Stomach smooth muscle (tissue), 2 donors: ENCODE measurements at regions not wholly inside any gene's neighbourhood (a gene's known extent, or its start where the extent isn't known, plus 50 kb on each side); places are given as distances from the start of the nearest gene placed in this dataset.

Experiments
- H3K27ac ChIP-seq: one replicate; pipeline ENCODE4 v1.7.0; 2013; ENCODE audit warnings: mild to moderate bottlenecking, low read length, inconsistent platforms
- H3K27me3 ChIP-seq, 2 donors: one replicate each; pipeline ENCODE4 v1.7.0; 2013; ENCODE audit warnings: low read length in 2 of 2; ENCODE audit not compliant: insufficient read depth in 2 of 2, control insufficient read depth in 1 of 2
- H3K36me3 ChIP-seq, 2 donors: one replicate each; pipeline ENCODE4 v1.7.0; 2013; ENCODE audit warnings: low read length in 2 of 2; ENCODE audit not compliant: control insufficient read depth in 2 of 2, insufficient read depth in 2 of 2
- H3K4me1 ChIP-seq: one replicate; pipeline ENCODE4 v1.7.0; 2013; ENCODE audit warnings: low read length; ENCODE audit not compliant: control insufficient read depth, insufficient read depth
- H3K4me3 ChIP-seq, 2 donors: one replicate each; pipeline ENCODE4 v1.7.0; 2013; ENCODE audit warnings: low read length in 2 of 2
- H3K9ac ChIP-seq, 2 donors: one replicate each; pipeline ENCODE4 v1.7.0; 2013; ENCODE audit warnings: low read length in 2 of 2, mild to moderate bottlenecking in 1 of 2
- H3K9me3 ChIP-seq, 2 donors: one replicate each; pipeline ENCODE4 v1.7.0; 2013; ENCODE audit warnings: low read length in 2 of 2; ENCODE audit not compliant: control insufficient read depth in 2 of 2
- donor health status: healthy.
- donor health status: Pancreatic carcinoma.

DNA sequence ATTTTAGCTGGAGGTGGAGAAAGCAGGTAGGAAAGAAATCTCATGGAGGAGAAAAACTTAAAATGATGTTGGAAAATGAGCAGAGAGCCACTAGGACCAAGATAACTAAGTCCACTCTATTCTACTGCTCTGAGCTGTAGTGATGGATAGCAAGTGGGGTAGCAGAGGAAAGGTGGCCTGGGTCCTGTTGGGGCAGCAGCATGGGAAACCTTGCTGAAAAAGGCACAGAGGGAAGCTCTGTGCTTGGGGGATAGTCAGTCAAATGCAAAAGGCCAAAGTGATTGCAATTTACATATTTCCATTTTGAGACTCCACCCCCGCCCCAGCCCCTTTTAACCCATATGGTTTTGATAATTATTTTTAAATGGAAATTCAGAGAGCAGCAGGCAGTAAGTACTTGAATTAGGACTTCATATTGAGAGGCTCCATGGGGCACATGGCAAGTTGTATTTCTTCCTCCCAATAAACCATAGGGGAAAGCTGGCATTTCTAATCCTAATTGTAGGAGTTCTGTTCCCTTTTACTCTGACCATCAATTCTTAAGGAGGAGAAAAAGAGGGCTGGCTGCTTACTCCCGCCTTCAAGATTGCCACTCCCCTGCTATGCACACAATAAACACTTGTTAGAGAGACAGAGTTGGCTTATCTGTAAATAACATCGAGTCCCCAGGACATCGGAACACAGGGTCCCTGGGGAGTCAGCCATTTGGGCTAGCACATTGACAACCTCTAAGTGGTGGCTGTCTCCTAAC, 1341.5 kb upstream of the TENM4 start:
- no peaks in the 10 kb centered on the region for H3K4me1 ChIP-seq
- H3K27me3 ChIP-seq, result no peaks in the 10 kb centered on the region
- H3K27ac ChIP-seq, result no peak overlapping the region
- H3K36me3 ChIP-seq, result no peaks in the 10 kb centered on the region
- no peaks in the 10 kb centered on the region for H3K9me3 ChIP-seq
- H3K9ac ChIP-seq, result no peak overlapping the region
- H3K4me3 ChIP-seq, result no peak overlapping the region

DNA sequence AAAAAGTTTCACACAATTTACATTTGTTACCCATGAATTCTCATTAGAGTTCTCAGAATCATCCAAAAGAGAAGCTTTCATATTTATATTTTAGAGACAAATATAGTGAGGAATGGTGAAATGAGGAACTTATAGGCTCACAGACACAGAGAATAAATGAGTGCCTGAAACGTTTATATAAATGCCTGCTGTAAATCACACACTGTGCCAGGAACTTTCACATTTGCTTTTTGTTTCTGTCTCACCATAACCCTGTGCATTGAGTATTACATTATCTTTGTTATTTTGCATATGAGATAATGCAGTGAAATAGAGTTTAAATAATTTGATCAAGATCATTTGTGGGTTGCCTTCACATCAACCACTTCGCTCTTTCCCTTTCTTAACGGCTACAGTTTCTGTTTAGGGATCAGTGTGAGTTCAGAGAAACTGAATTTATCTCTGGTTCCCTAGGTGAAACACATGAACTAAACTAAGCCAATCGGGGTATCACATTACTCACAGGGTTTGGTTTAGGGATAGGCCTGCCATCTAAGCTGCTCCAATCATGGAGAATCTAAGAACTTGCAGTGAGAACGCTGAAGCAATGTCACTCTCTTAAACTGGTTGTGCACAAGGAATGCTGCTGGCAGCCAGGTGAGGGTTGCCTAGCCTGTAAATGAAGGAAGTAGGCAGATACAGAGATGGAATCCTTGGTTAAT, 1339.2 kb upstream of the TENM4 start:
- no peaks in the 10 kb centered on the region for H3K27me3 ChIP-seq
- H3K27ac ChIP-seq, result no peak overlapping the region
- H3K4me1 ChIP-seq, result no peaks in the 10 kb centered on the region
- H3K4me3 ChIP-seq, result peak overlapping the region in 1 of 2 donors; percentile 29
- no peaks in the 10 kb centered on the region for H3K36me3 ChIP-seq
- no peak overlapping the region for H3K9ac ChIP-seq
- no peaks in the 10 kb centered on the region for H3K9me3 ChIP-seq

DNA sequence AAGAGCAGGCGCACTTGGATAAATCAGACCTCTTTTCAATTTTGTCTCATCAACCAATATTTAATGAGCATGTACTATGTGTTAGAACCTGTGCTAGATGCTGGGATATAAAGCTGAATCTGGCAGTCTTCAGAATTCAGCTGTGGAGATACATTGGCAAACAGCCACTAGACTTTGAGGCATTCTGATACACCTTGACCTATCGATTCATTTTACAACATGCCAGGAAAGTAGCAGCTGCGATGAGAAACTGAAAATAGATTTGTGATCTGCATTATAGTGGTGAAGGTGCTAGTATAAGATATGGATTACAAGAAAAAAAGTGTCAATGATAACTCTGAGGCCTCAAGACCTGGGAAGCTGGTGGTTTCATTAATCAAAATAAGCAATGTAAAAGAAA, 1338.1 kb upstream of the TENM4 start:
- Histone ChIP-seq H3K27ac (no peak overlapping the region), H3K4me3 (no peak overlapping the region), H3K9me3 (no peaks in the 10 kb centered on the region), H3K27me3 (no peaks in the 10 kb centered on the region), H3K9ac (no peak overlapping the region), H3K4me1 (no peaks in the 10 kb centered on the region), H3K36me3 (no peaks in the 10 kb centered on the region)

DNA sequence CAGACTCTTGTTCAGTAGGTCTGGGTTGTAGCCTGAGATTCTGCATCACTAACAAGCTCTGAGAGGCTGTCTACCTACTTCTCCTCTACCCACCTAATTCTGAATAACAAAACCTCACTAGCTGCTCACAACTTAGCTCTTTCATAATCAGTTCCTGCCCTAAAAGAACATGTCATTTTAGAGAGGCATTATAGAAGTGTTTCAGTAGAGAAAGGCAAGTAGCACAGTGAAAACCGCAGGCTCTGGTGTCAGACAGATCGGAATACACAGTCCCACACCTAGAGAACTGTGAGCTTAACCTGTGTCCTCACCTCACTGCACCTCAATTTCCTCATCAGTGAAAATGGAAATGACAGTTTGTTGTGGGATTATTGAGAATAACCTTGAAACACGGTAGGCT, 1337.6 kb upstream of the TENM4 start:
- H3K4me3 ChIP-seq, result no peak overlapping the region
- no peaks in the 10 kb centered on the region for H3K27me3 ChIP-seq
- no peaks in the 10 kb centered on the region for H3K9me3 ChIP-seq
- no peak overlapping the region for H3K9ac ChIP-seq
- H3K36me3 ChIP-seq, result no peaks in the 10 kb centered on the region
- no peaks in the 10 kb centered on the region for H3K4me1 ChIP-seq
- no peak overlapping the region for H3K27ac ChIP-seq

DNA sequence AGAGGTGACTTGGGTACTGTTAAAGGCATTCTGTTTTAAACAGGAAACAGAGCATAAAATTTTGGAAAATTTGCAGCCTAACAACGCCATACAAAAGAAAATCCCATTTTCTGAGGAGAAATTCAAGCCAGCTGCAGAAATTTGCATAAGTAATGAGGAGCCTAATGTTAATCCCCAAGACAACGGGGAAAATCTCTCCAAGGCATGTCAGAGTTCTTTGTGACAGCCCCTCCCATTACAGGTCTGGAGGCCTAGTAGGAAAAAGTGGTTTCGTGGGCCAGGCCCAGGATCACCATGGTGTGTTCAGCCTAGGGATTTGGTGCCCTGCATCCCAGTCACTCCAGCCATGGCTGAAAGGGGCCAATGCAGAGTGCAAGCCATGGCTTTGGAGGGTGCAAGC, 1333.1 kb upstream of the TENM4 start:
- no peaks in the 10 kb centered on the region for H3K27me3 ChIP-seq
- no peaks in the 10 kb centered on the region for H3K9me3 ChIP-seq
- no peaks in the 10 kb centered on the region for H3K4me1 ChIP-seq
- H3K9ac ChIP-seq, result no peak overlapping the region
- H3K4me3 ChIP-seq, result no peak overlapping the region
- H3K36me3 ChIP-seq, result no peaks in the 10 kb centered on the region
- H3K27ac ChIP-seq, result no peak overlapping the region

DNA sequence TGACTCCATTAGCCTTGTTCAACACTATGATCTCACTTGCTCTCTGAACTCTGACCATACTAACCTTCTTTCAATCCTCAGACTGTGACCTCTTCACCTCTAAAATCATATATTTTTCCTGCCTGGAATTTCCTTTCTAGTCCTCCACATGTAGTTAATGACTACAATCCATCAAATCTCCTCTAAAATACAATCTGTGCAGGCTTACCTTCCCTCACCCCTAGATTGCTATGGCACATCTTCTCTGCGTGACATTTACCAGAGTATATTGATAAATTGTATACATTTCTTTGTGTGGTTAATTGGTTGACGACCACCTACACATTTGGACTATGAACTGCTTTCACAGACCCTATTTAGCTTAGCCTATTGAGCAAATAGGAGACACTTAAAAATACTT, 1330.2 kb upstream of the TENM4 start:
- H3K9ac ChIP-seq, result no peak overlapping the region
- no peak overlapping the region for H3K4me3 ChIP-seq
- no peak overlapping the region for H3K27ac ChIP-seq
- no peaks in the 10 kb centered on the region for H3K9me3 ChIP-seq
- no peaks in the 10 kb centered on the region for H3K4me1 ChIP-seq
- H3K27me3 ChIP-seq, result no peaks in the 10 kb centered on the region
- H3K36me3 ChIP-seq, result no peaks in the 10 kb centered on the region

DNA sequence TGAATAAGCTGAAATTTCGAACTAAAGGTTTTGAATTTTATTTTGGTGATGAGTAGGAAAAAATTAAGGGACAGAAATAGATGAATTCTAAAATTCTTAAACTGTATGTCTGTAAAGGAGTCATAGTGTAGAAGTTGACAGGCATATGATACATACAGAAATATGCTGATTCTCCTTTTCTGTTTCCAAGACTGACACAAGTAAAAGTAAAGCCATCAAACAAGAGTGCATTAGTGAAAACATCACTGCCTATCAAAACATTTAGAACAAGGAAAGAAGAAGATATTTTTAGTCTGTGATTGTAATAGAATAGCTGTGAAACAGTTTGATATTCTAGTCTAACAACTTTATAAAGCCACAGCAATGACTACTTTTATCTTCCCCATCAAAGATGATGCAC, 1318.0 kb upstream of the TENM4 start:
- Histone ChIP-seq H3K4me1 (no peaks in the 10 kb centered on the region), H3K4me3 (no peak overlapping the region), H3K27ac (no peak overlapping the region), H3K36me3 (no peaks in the 10 kb centered on the region), H3K9me3 (no peaks in the 10 kb centered on the region), H3K9ac (no peak overlapping the region), H3K27me3 (no peaks in the 10 kb centered on the region)

DNA sequence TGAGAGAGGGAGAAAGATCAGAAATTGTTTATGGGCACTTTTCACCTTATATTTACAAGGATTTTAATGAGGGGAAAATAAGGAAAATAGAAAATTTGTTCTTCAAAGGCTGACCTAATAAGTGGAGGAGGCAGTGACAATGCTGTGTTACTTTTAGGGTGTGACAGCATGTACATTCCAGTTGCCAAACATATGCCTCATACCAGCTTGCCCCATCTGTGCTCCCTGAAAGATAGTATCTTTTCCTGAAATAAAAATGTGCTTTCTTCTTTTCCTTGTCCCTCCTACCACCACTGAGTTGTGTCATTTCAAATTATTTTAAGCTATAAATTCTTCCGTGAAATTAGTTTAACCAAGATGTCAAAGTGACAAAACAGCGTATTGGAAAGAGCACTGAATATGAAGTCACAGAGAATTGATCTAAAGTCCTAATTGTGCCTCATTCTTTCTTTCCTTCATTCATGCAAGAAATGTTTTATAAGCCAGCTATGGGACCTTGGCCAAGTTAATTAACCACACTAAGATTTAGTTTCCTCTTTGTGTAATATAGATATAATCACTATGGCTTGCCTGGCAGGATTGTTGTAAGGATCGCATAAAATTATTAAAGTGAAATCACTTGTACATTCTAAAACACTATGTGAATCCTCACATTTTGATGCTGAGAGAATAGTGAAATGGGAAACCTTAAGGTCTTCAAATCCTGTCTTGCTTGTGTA, 1307.5 kb upstream of the TENM4 start:
- Histone ChIP-seq H3K36me3 (no peaks in the 10 kb centered on the region), H3K9me3 (no peaks in the 10 kb centered on the region), H3K4me1 (no peaks in the 10 kb centered on the region), H3K27me3 (no peaks in the 10 kb centered on the region), H3K4me3 (no peak overlapping the region), H3K27ac (no peak overlapping the region), H3K9ac (no peak overlapping the region)

DNA sequence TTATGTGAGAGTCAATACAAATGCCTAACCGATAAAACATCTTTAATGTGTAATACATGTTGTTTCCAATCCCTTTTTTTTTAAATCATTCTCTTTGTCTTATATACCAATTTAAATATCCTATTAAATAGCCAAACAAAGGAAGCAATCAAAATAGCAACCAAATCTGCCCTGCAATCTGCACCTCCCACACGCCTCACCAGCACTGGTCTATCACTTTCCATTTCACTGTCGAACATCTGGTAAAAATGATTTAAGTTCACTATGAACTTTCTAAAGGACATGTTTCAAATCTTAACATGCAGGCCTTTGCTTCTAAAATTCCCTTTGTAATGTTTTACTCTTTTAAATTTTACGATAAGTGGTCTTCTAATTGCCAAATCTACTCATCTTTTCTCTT, 1305.5 kb upstream of the TENM4 start:
- Histone ChIP-seq H3K36me3 (no peaks in the 10 kb centered on the region), H3K9ac (no peak overlapping the region), H3K27me3 (no peaks in the 10 kb centered on the region), H3K4me1 (no peaks in the 10 kb centered on the region), H3K9me3 (no peaks in the 10 kb centered on the region), H3K27ac (no peak overlapping the region), H3K4me3 (no peak overlapping the region)

DNA sequence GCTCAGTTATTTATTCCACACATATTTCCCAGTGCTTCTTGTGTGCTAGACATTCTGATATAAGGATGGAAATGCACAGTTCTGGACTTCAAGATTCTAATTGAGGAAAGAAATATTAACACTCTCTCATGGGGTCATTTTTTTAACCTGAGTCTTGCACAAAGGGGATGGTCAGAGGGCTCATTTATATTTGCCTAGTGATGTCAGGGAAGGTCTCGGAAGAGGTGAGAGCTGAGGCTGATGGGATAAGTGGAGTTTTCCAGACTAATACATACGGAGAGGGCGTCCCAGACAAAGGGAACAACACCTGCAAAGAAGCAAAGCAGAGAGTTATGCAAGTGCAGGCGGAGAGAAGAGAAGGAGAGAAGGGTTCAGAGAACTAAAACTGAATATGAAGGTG, 1304.6 kb upstream of the TENM4 start:
- Histone ChIP-seq H3K4me1 (no peaks in the 10 kb centered on the region), H3K36me3 (no peaks in the 10 kb centered on the region), H3K27ac (no peak overlapping the region), H3K9me3 (no peaks in the 10 kb centered on the region), H3K9ac (no peak overlapping the region), H3K4me3 (no peak overlapping the region), H3K27me3 (no peaks in the 10 kb centered on the region)

DNA sequence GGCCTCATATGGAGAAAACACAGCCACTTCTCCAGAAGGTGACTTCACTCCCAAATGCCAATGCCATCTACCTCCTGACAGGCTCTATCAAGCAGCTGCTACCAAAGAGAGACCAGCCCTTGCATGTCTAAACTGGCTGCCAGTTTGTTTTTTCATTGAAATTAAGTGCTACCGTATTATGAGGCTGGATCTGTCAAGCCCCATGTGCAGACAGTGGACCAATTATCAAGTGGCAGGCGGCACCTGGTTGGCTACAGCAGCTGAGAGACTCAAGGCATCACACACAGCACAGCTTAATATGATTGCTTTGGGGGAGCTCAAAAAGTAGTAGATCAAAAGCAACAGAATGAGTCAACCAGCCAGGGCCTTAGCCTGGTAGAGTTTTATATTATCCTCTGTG, 1293.0 kb upstream of the TENM4 start:
- no peaks in the 10 kb centered on the region for H3K27me3 ChIP-seq
- H3K4me3 ChIP-seq, result no peak overlapping the region
- no peak overlapping the region for H3K9ac ChIP-seq
- H3K27ac ChIP-seq, result no peak overlapping the region
- no peaks in the 10 kb centered on the region for H3K9me3 ChIP-seq
- H3K36me3 ChIP-seq, result no peaks in the 10 kb centered on the region
- H3K4me1 ChIP-seq, result no peaks in the 10 kb centered on the region
